ENCODE measurements at regions not wholly inside any gene's neighbourhood (a gene's known extent, or its start where the extent isn't known, plus 50 kb on each side); places are given as distances from the start of the nearest gene placed in this dataset.
"Not testable (repeated sequence)": the region's sequence is repeated elsewhere in the genome, so short reads cannot be mapped to it uniquely, and the experiment has no call there.

DNA sequence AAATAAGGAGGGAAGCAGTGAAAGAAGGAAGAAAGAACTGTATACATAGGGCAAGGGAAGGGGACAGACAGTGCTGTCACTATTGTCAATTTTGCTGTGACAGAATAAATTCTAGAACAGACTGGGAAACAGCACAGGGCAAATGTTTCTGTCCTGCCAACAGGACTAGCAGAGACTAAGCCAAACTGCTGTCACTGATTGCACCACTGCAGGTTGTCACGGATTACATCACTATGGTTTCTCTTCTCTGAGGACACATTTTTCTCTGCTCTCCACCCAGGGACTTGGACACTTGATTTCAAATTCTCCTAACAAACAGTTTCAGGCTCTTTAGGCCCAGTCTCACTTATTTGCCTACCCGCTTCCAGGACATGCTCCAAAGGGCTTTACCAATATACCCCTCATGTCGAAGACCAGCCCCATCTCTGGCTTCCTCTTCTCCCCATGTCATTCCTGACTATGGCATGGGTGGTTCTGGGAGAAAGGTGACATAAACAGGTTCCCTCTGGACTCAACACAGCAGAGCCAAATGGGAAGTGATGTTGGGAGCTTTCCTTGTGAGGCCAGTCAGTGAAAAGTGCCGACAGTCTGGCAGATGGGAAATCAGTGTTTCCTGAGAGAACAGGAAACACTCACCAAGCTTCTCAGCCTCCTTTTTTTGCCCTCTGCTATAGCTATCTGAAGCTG, 70.2 kb upstream of the ST3GAL6 start:
- DNase-seq (ENCODE audit: low spot score) = no peak
- Histone ChIP-seq H3F3A (ENCODE audit: low read depth) (peaks cover 16% of the 10 kb centered on the region), H3K79me2 (ENCODE audit: low read depth) (no peaks in the 10 kb centered on the region), H3K4me2 (no peak overlapping the region), H3K9me3 (ENCODE audit: low read depth) (no peaks in the 10 kb centered on the region), H4K20me1 (ENCODE audit: low read depth) (no peaks in the 10 kb centered on the region), H3K4me3 (no peak overlapping the region), H3K4me1 (no peaks in the 10 kb centered on the region), H3K27ac (no peak overlapping the region), H3K9ac (no peak overlapping the region), H2AFZ (replicated peaks) (no peak overlapping the region), H3K36me3 (no peaks in the 10 kb centered on the region), H3K27me3 (no peaks in the 10 kb centered on the region)
- Mint-ChIP-seq H3K4me3 (no peak overlapping the region), H3K27ac (no peak overlapping the region), H3K27me3 (ENCODE audit: insufficient read depth, low read depth) (no peaks in the 10 kb centered on the region), H3K36me3 (no peaks in the 10 kb centered on the region), H3K4me1 (no peaks in the 10 kb centered on the region), H3K9me3 (no peaks in the 10 kb centered on the region)
- no peak for TF ChIP-seq EZH2 (IDR thresholded peaks at IDR 0.05)
- TF ChIP-seq CTCF (IDR thresholded peaks at IDR 0.05) = no peak
- no peak for TF ChIP-seq EZH2phosphoT487 (IDR thresholded peaks at IDR 0.05)

GRCh38 chr3:98695796-98696195, 67.3 kb upstream of the ST3GAL6 start:
- no peaks in the 10 kb centered on the region for H3K9me3 ChIP-seq (ENCODE audit: low read depth)
- no peaks in the 10 kb centered on the region for H3K27me3 ChIP-seq
- H3K36me3 ChIP-seq = no peaks in the 10 kb centered on the region
- no peaks in the 10 kb centered on the region for H3F3A ChIP-seq (ENCODE audit: low read depth)
- H3K36me3 Mint-ChIP-seq = no peaks in the 10 kb centered on the region
- H3K4me1 ChIP-seq = no peaks in the 10 kb centered on the region
- no peak overlapping the region for H3K27ac ChIP-seq
- no peaks in the 10 kb centered on the region for H4K20me1 ChIP-seq (ENCODE audit: low read depth)
- H2AFZ ChIP-seq (replicated peaks) = no peak overlapping the region
- H3K9ac ChIP-seq = no peak overlapping the region
- H3K79me2 ChIP-seq (ENCODE audit: low read depth) = no peaks in the 10 kb centered on the region
- H3K4me1 Mint-ChIP-seq = no peaks in the 10 kb centered on the region
- no peak overlapping the region for H3K4me2 ChIP-seq
- no peaks in the 10 kb centered on the region for H3K9me3 Mint-ChIP-seq
- no peak overlapping the region for H3K27ac Mint-ChIP-seq
- no peak overlapping the region for H3K4me3 ChIP-seq
- DNase-seq (ENCODE audit: low spot score) = no peak
- no peak for TF ChIP-seq EZH2phosphoT487 (IDR thresholded peaks at IDR 0.05)
- no peak for TF ChIP-seq CTCF (IDR thresholded peaks at IDR 0.05)
- no peak for TF ChIP-seq EZH2 (IDR thresholded peaks at IDR 0.05)
- H3K27me3 Mint-ChIP-seq (ENCODE audit: insufficient read depth, low read depth) = no peaks in the 10 kb centered on the region
- H3K4me3 Mint-ChIP-seq = no peak overlapping the region

DNA sequence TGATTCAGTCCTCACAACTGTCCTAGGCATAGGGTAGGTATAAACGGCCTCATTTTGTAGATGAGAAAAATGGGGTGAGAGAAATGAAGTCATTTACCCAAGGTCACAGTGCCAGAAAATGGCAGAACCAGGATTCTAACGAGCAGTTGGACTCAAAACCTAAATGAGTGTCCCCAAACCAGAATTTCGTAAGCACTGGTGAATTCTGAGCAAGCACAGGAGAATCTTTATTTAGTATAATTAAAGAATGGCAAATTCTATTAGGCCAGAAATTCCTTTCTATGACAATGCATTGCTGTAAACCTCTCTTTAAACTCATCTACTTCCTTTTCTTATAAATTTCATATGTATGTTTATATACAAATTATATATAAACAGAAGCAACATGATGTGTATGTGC, 66.8 kb upstream of the ST3GAL6 start:
- not testable (repeated sequence) for H3K36me3 Mint-ChIP-seq; H3K4me2 ChIP-seq; H3K9me3 Mint-ChIP-seq; H3K27ac ChIP-seq; H2AFZ ChIP-seq (replicated peaks); H3F3A ChIP-seq (ENCODE audit: low read depth); H3K9me3 ChIP-seq (ENCODE audit: low read depth); H4K20me1 ChIP-seq (ENCODE audit: low read depth); H3K27ac Mint-ChIP-seq; H3K4me3 Mint-ChIP-seq; H3K9ac ChIP-seq; H3K4me1 Mint-ChIP-seq; H3K79me2 ChIP-seq (ENCODE audit: low read depth); H3K36me3 ChIP-seq; H3K4me1 ChIP-seq; H3K27me3 ChIP-seq; H3K27me3 Mint-ChIP-seq (ENCODE audit: insufficient read depth, low read depth); DNase-seq (ENCODE audit: low spot score); H3K4me3 ChIP-seq

DNA sequence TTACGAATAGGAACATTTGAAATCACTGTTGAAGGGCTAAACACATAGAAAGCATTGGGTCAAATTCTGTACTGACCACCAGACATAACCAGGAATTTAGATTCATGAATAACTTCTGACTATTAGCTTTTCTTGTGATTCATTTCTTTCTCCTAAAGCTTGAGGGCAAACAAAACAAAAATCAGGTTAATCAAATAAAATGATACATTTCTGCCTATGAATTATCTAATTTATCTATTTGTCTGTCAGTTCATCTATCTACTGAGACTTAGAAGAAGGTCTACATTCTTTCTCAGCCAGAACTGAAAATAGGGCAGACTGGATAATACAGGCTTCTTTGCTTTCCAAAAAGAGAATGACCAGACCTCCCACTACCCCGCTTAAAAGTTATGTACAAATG, 65.9 kb upstream of the ST3GAL6 start:
- no peak overlapping the region for H2AFZ ChIP-seq (replicated peaks)
- H3K4me2 ChIP-seq = no peak overlapping the region
- H3K27me3 ChIP-seq = no peaks in the 10 kb centered on the region
- H3K79me2 ChIP-seq (ENCODE audit: low read depth) = no peaks in the 10 kb centered on the region
- TF ChIP-seq EZH2 (IDR thresholded peaks at IDR 0.05) (no peak), CTCF (IDR thresholded peaks at IDR 0.05) (no peak), EZH2phosphoT487 (IDR thresholded peaks at IDR 0.05) (no peak)
- H3K27me3 Mint-ChIP-seq (ENCODE audit: insufficient read depth, low read depth) = no peaks in the 10 kb centered on the region
- H3K9ac ChIP-seq = no peak overlapping the region
- no peak overlapping the region for H3K4me3 ChIP-seq
- H3K4me3 Mint-ChIP-seq = no peak overlapping the region
- H3K9me3 ChIP-seq (ENCODE audit: low read depth) = no peaks in the 10 kb centered on the region
- H3K4me1 Mint-ChIP-seq = peaks cover 5% of the 10 kb centered on the region
- no peak overlapping the region for H3K27ac ChIP-seq
- H3K36me3 ChIP-seq = no peaks in the 10 kb centered on the region
- H3K4me1 ChIP-seq = no peaks in the 10 kb centered on the region
- H4K20me1 ChIP-seq (ENCODE audit: low read depth) = no peaks in the 10 kb centered on the region
- no peaks in the 10 kb centered on the region for H3F3A ChIP-seq (ENCODE audit: low read depth)
- H3K27ac Mint-ChIP-seq = no peak overlapping the region
- no peak for DNase-seq (ENCODE audit: low spot score)
- no peaks in the 10 kb centered on the region for H3K9me3 Mint-ChIP-seq
- no peaks in the 10 kb centered on the region for H3K36me3 Mint-ChIP-seq
